Gastroesophageal sphincter (tissue), 4 donors: ENCODE measurements at regions not wholly inside any gene's neighbourhood (a gene's known extent, or its start where the extent isn't known, plus 50 kb on each side); places are given as distances from the start of the nearest gene placed in this dataset.

Experiments used
- ATAC-seq: fragments of 150-250 bp; one replicate; pipeline ENCODE4 v1.9.1; 2016; ENCODE audit warnings: mild to moderate bottlenecking, moderate library complexity
- H3K27ac ChIP-seq, 4 donors: fragments of 200-600 bp; sonication (generic) in 3 of 4; 1 replicate in 3 of 4; 2 replicates in 1 of 4; pipeline ENCODE4 v1.5.1; 2016 to 2019
- H3K27me3 ChIP-seq: fragments of 200-600 bp; sonication (generic); one replicate; pipeline ENCODE4 v1.5.1; 2019
- H3K36me3 ChIP-seq, 2 donors: fragments of 200-600 bp; sonication (generic); one replicate each; pipeline ENCODE4 v1.5.1; 2019; ENCODE audit warnings: control low read depth in 1 of 2
- H3K4me1 ChIP-seq, 3 donors: fragments of 200-600 bp; sonication (generic); 1 replicate in 2 of 3; 2 replicates in 1 of 3; pipeline ENCODE4 v1.5.1; 2016 to 2019; ENCODE audit warnings: control low read depth in 2 of 3
- H3K4me3 ChIP-seq, 2 donors: fragments of 200-600 bp; sonication (generic); one replicate each; pipeline ENCODE4 v1.5.1; 2019; ENCODE audit warnings: mild to moderate bottlenecking in 1 of 2, moderate library complexity in 1 of 2
- H3K9me3 ChIP-seq, 3 donors: fragments of 200-600 bp; sonication (generic); one replicate each; pipeline ENCODE4 v1.5.1; 2017 to 2019; ENCODE audit warnings: control low read depth in 2 of 3
- CTCF ChIP-seq, 4 experiments: fragments of 200-600 bp in 2 of 4; fragments of 450-650 bp in 2 of 4; sonication (generic) in 1 of 4; IDR thresholded peaks; one replicate each; pipeline ENCODE4 v1.5.1; 2017 to 2019; ENCODE audit warnings: antibody characterized with exemption in 4 of 4, mild to moderate bottlenecking in 2 of 4, moderate library complexity in 2 of 4
- EP300 ChIP-seq: sonication (generic); formaldehyde crosslinking; IDR thresholded peaks from one replicate; pipeline ENCODE4 v1.6.1; 2017; ENCODE audit warnings: antibody characterized with exemption, mild to moderate bottlenecking
- POLR2A ChIP-seq, 2 donors: fragments of 450-650 bp; IDR thresholded peaks; one replicate each; pipeline ENCODE4 v1.6.1; 2017; ENCODE audit warnings: antibody characterized with exemption in 2 of 2, mild to moderate bottlenecking in 2 of 2, moderate library complexity in 1 of 2
- POLR2AphosphoS5 ChIP-seq: sonication (generic); formaldehyde crosslinking; IDR thresholded peaks from one replicate; pipeline ENCODE4 v1.6.1; 2017; ENCODE audit warnings: antibody characterized with exemption
- WGBS, 2 donors: methylation state at CpG; one replicate each; pipeline ENCODE4 v1.1.5; 2018; ENCODE audit warnings: low coverage in 1 of 2; 5-methylcytosine and 5-hydroxymethylcytosine counted together

- ATAC-seq = no peak
- Histone ChIP-seq H3K4me3 (no peak overlapping the region), H3K36me3 (no peaks in the 10 kb centered on the region), H3K4me1 (no peaks in the 10 kb centered on the region), H3K27ac (no peak overlapping the region), H3K27me3 (no peaks in the 10 kb centered on the region), H3K9me3 (no peaks in the 10 kb centered on the region)
- WGBS, 2 donors = 83 to 100% methylated on average over 2 of the region's 3 CpGs
- TF ChIP-seq CTCF (IDR thresholded peaks at IDR 0.05) = no peak
- no peak for TF ChIP-seq EP300
- TF ChIP-seq POLR2AphosphoS5 = no peak
- TF ChIP-seq POLR2A (IDR thresholded peaks at IDR 0.05) = no peak
These were observed 1127.0 kb downstream of the GALC start for GRCh38 chr14:86865934-86866333.

- TF ChIP-seq POLR2A (IDR thresholded peaks at IDR 0.05) = no peak
- no peak for TF ChIP-seq POLR2AphosphoS5
- TF ChIP-seq EP300 = no peak
- no peak for TF ChIP-seq CTCF (IDR thresholded peaks at IDR 0.05)
- WGBS, 2 donors = 69 to 81% methylated on average over 4 of the region's 6 CpGs
- Histone ChIP-seq H3K9me3 (no peaks in the 10 kb centered on the region), H3K36me3 (no peaks in the 10 kb centered on the region), H3K27ac (no peak overlapping the region), H3K4me3 (no peak overlapping the region), H3K4me1 (no peaks in the 10 kb centered on the region), H3K27me3 (no peaks in the 10 kb centered on the region)
- no peak for ATAC-seq
These were observed 1134.4 kb downstream of the GALC start for GRCh38 chr14:86858591-86858990.

- Histone ChIP-seq H3K4me1 (no peaks in the 10 kb centered on the region), H3K27me3 (no peaks in the 10 kb centered on the region), H3K4me3 (no peak overlapping the region), H3K9me3 (no peaks in the 10 kb centered on the region), H3K36me3 (no peaks in the 10 kb centered on the region), H3K27ac (no peak overlapping the region)
- ATAC-seq = no peak
- WGBS, 2 donors = 61 to 66% methylated on average over 3 of the region's 3 CpGs
- TF ChIP-seq POLR2A (IDR thresholded peaks at IDR 0.05) = no peak
- TF ChIP-seq CTCF (IDR thresholded peaks at IDR 0.05) = no peak
- no peak for TF ChIP-seq EP300
- no peak for TF ChIP-seq POLR2AphosphoS5
These were observed 1135.0 kb downstream of the GALC start for GRCh38 chr14:86858031-86858430.

- no peak for TF ChIP-seq CTCF (IDR thresholded peaks at IDR 0.05)
- TF ChIP-seq POLR2AphosphoS5 = no peak
- TF ChIP-seq EP300 = no peak
- no peak for TF ChIP-seq POLR2A (IDR thresholded peaks at IDR 0.05)
- 5 to 41% methylated on average over 2 to 5 of the region's 5 CpGs for WGBS, 2 donors
- Histone ChIP-seq H3K27me3 (no peaks in the 10 kb centered on the region), H3K4me1 (no peaks in the 10 kb centered on the region), H3K9me3 (no peaks in the 10 kb centered on the region), H3K4me3 (no peak overlapping the region), H3K27ac (no peak overlapping the region), H3K36me3 (no peaks in the 10 kb centered on the region)
- no peak for ATAC-seq
These were observed 1140.5 kb downstream of the GALC start for GRCh38 chr14:86852530-86852929.

- no peak for ATAC-seq
- no peak overlapping the region for H3K27ac ChIP-seq
- no peaks in the 10 kb centered on the region for H3K9me3 ChIP-seq
- H3K4me3 ChIP-seq = no peak overlapping the region
- no peaks in the 10 kb centered on the region for H3K27me3 ChIP-seq
- TF ChIP-seq POLR2A (IDR thresholded peaks at IDR 0.05) (no peak), POLR2AphosphoS5 (no peak), EP300 (no peak), CTCF (IDR thresholded peaks at IDR 0.05) (no peak)
- WGBS, 2 donors = 35 to 56% methylated on average over 3 of the region's 3 CpGs
- H3K4me1 ChIP-seq = no peaks in the 10 kb centered on the region
- H3K36me3 ChIP-seq = no peaks in the 10 kb centered on the region
These were observed 1145.8 kb downstream of the GALC start for GRCh38 chr14:86847140-86847539.
